HG03103 (cell line): ENCODE measurements at regions not wholly inside any gene's neighbourhood (a gene's known extent, or its start where the extent isn't known, plus 50 kb on each side); places are given as distances from the start of the nearest gene placed in this dataset.
"Not testable (repeated sequence)": the region's sequence is repeated elsewhere in the genome, so short reads cannot be mapped to it uniquely, and the experiment has no call there.

Experiments
- ATAC-seq: cut with Tn5 transposase; IDR thresholded peaks from one replicate; pipeline ENCODE4 v1.9.1; 2021; ENCODE audit warnings: low read depth; ENCODE audit not compliant: unreplicated experiment

- no peak for ATAC-seq
Observed at GRCh38 chr17:77620282-77620681, 338.2 kb upstream of the TNRC6C start.

- ATAC-seq = not testable (repeated sequence)
Observed at GRCh38 chr17:77622084-77622483, 336.4 kb upstream of the TNRC6C start.

- ATAC-seq = no peak
Observed at GRCh38 chr17:77622647-77623046, 335.9 kb upstream of the TNRC6C start.

GRCh38 chr17:77623321-77623720 is 335.2 kb upstream of the TNRC6C start:
- ATAC-seq = not testable (repeated sequence)

GRCh38 chr17:77628035-77628434 is 330.5 kb upstream of the TNRC6C start:
- ATAC-seq = no peak

- not testable (repeated sequence) for ATAC-seq
Observed at GRCh38 chr17:77629284-77629683, 329.2 kb upstream of the TNRC6C start.

- no peak for ATAC-seq
Observed at GRCh38 chr17:77631307-77631706, 327.2 kb upstream of the TNRC6C start.

- ATAC-seq = no peak
Observed at GRCh38 chr17:77632619-77633018, 325.9 kb upstream of the TNRC6C start.

GRCh38 chr17:77634710-77635109 is 323.8 kb upstream of the TNRC6C start:
- no peak for ATAC-seq

- no peak for ATAC-seq
Observed at GRCh38 chr17:77635176-77635575, 323.3 kb upstream of the TNRC6C start.

- not testable (repeated sequence) for ATAC-seq
Observed at GRCh38 chr17:77635785-77636184, 322.7 kb upstream of the TNRC6C start.

- ATAC-seq = no peak
Observed at GRCh38 chr17:77636835-77637817, 321.4 kb upstream of the TNRC6C start.

- no peak for ATAC-seq
Observed at GRCh38 chr17:77637818-77638575, 320.5 kb upstream of the TNRC6C start.

- ATAC-seq = no peak
Observed at GRCh38 chr17:77640252-77640651, 318.3 kb upstream of the TNRC6C start.

GRCh38 chr17:77640916-77641605 is 317.4 kb upstream of the TNRC6C start:
- no peak for ATAC-seq

GRCh38 chr17:77641718-77642117 is 316.8 kb upstream of the TNRC6C start:
- ATAC-seq = no peak

GRCh38 chr17:77644181-77645071 is 314.1 kb upstream of the TNRC6C start:
- no peak for ATAC-seq

GRCh38 chr17:77645072-77646045 is 313.1 kb upstream of the TNRC6C start:
- ATAC-seq = no peak

- no peak for ATAC-seq
Observed at GRCh38 chr17:77646046-77646430, 312.5 kb upstream of the TNRC6C start.
